ENCODE measurements at regions not wholly inside any gene's neighbourhood (a gene's known extent, or its start where the extent isn't known, plus 50 kb on each side); places are given as distances from the start of the nearest gene placed in this dataset.
"Not testable (repeated sequence)": the region's sequence is repeated elsewhere in the genome, so short reads cannot be mapped to it uniquely, and the experiment has no call there.

DNA sequence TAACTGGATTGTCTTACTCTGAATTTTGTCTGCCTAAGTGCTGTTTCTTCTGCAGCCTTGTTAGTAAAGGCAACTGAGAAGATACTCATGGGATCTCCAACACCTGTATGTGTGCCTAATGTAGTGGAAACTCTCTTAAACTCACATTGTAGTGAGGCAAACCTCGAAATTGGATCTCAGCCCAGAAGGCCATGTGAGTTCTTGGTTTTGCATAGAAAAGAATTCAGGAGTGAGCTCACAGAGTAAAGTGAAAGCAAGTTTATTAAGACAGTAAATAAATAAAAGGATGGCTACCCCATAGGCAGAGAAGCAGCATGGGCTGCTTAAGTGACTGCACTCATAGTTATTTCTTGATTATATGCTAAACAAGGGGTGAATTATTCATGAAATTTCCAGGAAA is 1344.7 kb downstream of the NCAM2 start:
- Histone ChIP-seq H3K4me1 (ENCODE audit: control insufficient read depth, insufficient read depth, low read length) (no peaks in the 10 kb centered on the region), H3K36me3 (ENCODE audit: control insufficient read depth, insufficient read depth, low read length) (no peaks in the 10 kb centered on the region), H3K27me3 (ENCODE audit: control insufficient read depth, insufficient read depth, low read length) (no peaks in the 10 kb centered on the region), H3K27ac (ENCODE audit: low read depth, low read length) (no peak overlapping the region), H3K9me3 (ENCODE audit: control insufficient read depth, insufficient read depth, low read length) (peaks cover 2% of the 10 kb centered on the region), H3K4me3 (ENCODE audit: low read depth, low read length) (no peak overlapping the region)
- DNase-seq (ENCODE audit: low read depth in 4 of 6, low spot score in 6 of 6), result peak in 4 of 6 donors; percentile 2 to 76 (median 24)
- no CpG with 5 or more reads among the region's 1 CpG for WGBS (ENCODE audit: insufficient coverage)

DNA sequence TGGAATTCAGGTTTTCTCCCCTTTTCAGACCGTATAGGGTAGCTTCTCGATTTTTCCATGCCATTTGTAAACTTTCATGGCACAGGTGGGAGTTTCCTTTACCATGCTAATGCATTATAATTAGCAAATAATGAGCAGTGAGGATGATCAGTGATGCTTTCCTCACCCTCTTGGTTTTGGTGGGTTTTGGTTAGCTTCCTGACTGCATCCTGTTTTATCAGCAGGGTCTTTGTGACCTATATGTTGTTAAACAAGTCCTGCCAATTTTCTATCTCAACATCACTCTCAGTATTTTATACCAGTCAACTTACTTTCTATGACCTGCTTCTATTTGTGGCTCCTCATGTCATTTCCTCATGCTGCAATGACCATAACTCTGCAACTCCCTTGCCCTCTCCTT is 1345.1 kb downstream of the NCAM2 start:
- no peaks in the 10 kb centered on the region for H3K27me3 ChIP-seq (ENCODE audit: control insufficient read depth, insufficient read depth, low read length)
- no peak overlapping the region for H3K27ac ChIP-seq (ENCODE audit: low read depth, low read length)
- H3K36me3 ChIP-seq (ENCODE audit: control insufficient read depth, insufficient read depth, low read length), result no peaks in the 10 kb centered on the region
- no peak for DNase-seq (ENCODE audit: low read depth in 4 of 6, low spot score in 6 of 6)
- no peak overlapping the region for H3K4me3 ChIP-seq (ENCODE audit: low read depth, low read length)
- peaks cover 2% of the 10 kb centered on the region for H3K9me3 ChIP-seq (ENCODE audit: control insufficient read depth, insufficient read depth, low read length)
- H3K4me1 ChIP-seq (ENCODE audit: control insufficient read depth, insufficient read depth, low read length), result no peaks in the 10 kb centered on the region
- no CpG with 5 or more reads among the region's 2 CpGs for WGBS (ENCODE audit: insufficient coverage)

DNA sequence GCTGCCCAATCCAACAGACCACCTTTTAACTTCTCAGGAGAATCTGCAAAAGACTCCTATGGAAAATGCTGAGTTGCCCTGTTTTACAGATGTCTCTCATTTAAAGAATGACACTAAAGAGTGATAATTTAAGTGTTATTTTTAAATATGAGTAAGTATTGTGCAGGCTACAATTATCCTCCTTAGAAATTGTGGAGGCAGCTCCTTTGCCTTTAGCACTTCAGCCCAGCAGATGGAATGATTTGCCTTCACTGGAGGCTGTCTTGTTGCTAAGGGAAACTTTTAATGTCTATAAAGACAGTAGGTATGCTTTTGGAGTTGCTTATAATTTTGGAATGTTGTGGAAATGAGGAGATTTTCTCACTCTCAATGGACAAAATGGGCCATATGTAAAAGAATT is 1345.5 kb downstream of the NCAM2 start:
- peak in 1 of 6 donors; percentile 4 for DNase-seq (ENCODE audit: low read depth in 4 of 6, low spot score in 6 of 6)
- Histone ChIP-seq H3K4me3 (ENCODE audit: low read depth, low read length) (no peak overlapping the region), H3K27ac (ENCODE audit: low read depth, low read length) (no peak overlapping the region), H3K4me1 (ENCODE audit: control insufficient read depth, insufficient read depth, low read length) (no peaks in the 10 kb centered on the region), H3K9me3 (ENCODE audit: control insufficient read depth, insufficient read depth, low read length) (peaks cover 2% of the 10 kb centered on the region), H3K36me3 (ENCODE audit: control insufficient read depth, insufficient read depth, low read length) (no peaks in the 10 kb centered on the region), H3K27me3 (ENCODE audit: control insufficient read depth, insufficient read depth, low read length) (no peaks in the 10 kb centered on the region)

DNA sequence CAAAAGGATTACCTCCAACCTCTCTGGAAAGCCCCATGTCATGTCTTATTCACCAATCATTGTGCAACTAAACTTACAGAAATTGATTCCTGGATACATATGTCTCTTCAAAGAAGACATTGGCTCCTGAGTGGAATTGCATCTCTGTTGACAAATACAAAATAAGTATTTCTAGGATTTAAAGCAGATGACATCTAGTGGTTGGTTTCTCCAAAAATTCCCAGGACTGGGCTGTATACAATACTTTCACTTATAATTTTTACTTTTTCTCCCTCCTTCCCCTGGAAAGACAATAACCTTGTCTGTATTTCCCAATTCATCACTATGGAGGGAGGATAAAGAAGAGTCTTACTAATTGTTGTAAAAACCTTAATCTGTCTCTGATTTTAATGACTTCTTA is 1347.4 kb downstream of the NCAM2 start:
- Histone ChIP-seq H3K36me3 (ENCODE audit: control insufficient read depth, insufficient read depth, low read length) (no peaks in the 10 kb centered on the region), H3K4me1 (ENCODE audit: control insufficient read depth, insufficient read depth, low read length) (no peaks in the 10 kb centered on the region), H3K27me3 (ENCODE audit: control insufficient read depth, insufficient read depth, low read length) (no peaks in the 10 kb centered on the region), H3K9me3 (ENCODE audit: control insufficient read depth, insufficient read depth, low read length) (peaks cover 2% of the 10 kb centered on the region), H3K27ac (ENCODE audit: low read depth, low read length) (no peak overlapping the region), H3K4me3 (ENCODE audit: low read depth, low read length) (no peak overlapping the region)
- DNase-seq (ENCODE audit: low read depth in 4 of 6, low spot score in 6 of 6), result peak in 1 of 6 donors; percentile 9

DNA sequence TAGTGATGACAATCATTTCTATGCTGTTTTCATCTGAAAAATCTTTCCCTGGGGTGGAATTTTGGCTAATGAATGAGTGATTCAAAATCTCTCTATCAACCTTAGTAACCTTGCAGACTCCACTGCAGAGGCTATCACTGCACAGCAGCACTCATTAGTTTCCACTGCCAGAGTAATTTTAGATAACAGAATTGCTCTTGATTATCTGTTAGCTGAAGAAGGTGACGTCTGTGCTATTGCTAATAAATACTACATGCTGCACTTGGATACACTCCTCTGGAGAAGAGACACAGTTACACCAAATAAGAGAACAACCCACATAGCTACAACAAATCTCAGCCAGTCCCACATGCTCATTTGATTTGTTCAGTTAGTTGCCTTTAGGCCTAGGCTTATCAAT is 1348.4 kb downstream of the NCAM2 start:
- no peaks in the 10 kb centered on the region for H3K27me3 ChIP-seq (ENCODE audit: control insufficient read depth, insufficient read depth, low read length)
- H3K9me3 ChIP-seq (ENCODE audit: control insufficient read depth, insufficient read depth, low read length), result no peaks in the 10 kb centered on the region
- WGBS (ENCODE audit: insufficient coverage), result 60% methylated on average over 1 of the region's 1 CpG
- peak in 1 of 6 donors; percentile 75 for DNase-seq (ENCODE audit: low read depth in 4 of 6, low spot score in 6 of 6)
- H3K4me1 ChIP-seq (ENCODE audit: control insufficient read depth, insufficient read depth, low read length), result no peaks in the 10 kb centered on the region
- H3K4me3 ChIP-seq (ENCODE audit: low read depth, low read length), result no peak overlapping the region
- no peaks in the 10 kb centered on the region for H3K36me3 ChIP-seq (ENCODE audit: control insufficient read depth, insufficient read depth, low read length)
- H3K27ac ChIP-seq (ENCODE audit: low read depth, low read length), result no peak overlapping the region

DNA sequence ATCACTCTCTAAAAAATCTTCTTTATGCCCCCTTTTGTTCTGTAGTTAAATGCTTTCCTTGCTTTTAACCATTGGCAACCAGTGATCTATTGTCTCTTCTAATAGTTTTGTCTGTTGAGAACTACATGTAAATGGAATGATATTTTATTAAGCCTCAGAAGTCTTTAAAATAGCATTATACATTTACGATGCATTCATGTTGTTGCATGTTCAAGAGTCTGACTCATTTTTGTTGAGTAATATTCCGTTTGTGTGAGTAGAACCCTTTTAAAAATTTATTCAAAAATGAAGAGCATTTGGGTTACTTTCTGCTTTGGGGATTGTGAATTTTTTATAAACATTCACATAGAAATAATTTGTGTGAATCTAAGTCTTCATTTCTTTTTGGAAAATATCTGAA is 1352.9 kb downstream of the NCAM2 start:
- Histone ChIP-seq H3K36me3 (ENCODE audit: control insufficient read depth, insufficient read depth, low read length) (no peaks in the 10 kb centered on the region), H3K27ac (ENCODE audit: low read depth, low read length) (no peak overlapping the region), H3K27me3 (ENCODE audit: control insufficient read depth, insufficient read depth, low read length) (no peaks in the 10 kb centered on the region), H3K4me3 (ENCODE audit: low read depth, low read length) (no peak overlapping the region), H3K4me1 (ENCODE audit: control insufficient read depth, insufficient read depth, low read length) (no peaks in the 10 kb centered on the region), H3K9me3 (ENCODE audit: control insufficient read depth, insufficient read depth, low read length) (no peaks in the 10 kb centered on the region)
- no CpG with 5 or more reads among the region's 2 CpGs for WGBS (ENCODE audit: insufficient coverage)
- DNase-seq (ENCODE audit: low read depth in 4 of 6, low spot score in 6 of 6), result no peak

DNA sequence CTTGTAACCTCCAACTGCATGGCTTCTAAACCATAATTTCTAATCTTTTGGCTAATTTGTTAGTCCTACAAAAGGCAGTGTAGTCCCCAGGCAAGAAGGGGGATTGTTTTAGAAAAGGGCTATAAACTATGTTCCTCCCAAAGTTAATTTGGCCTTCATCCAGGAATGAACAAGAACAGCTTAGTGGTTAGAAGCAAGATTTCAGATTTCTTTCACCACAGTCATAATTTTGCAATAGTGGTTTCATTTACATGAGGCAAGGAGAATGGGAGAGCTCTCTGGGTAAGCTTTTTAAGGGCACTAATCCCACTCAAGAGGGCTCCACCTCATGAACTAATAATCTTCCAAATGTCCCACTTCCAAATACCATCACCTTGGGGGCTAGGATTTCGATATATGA is 1353.9 kb downstream of the NCAM2 start:
- no CpG with 5 or more reads among the region's 1 CpG for WGBS (ENCODE audit: insufficient coverage)
- Histone ChIP-seq H3K9me3 (ENCODE audit: control insufficient read depth, insufficient read depth, low read length) (no peaks in the 10 kb centered on the region), H3K27ac (ENCODE audit: low read depth, low read length) (no peak overlapping the region)

DNA sequence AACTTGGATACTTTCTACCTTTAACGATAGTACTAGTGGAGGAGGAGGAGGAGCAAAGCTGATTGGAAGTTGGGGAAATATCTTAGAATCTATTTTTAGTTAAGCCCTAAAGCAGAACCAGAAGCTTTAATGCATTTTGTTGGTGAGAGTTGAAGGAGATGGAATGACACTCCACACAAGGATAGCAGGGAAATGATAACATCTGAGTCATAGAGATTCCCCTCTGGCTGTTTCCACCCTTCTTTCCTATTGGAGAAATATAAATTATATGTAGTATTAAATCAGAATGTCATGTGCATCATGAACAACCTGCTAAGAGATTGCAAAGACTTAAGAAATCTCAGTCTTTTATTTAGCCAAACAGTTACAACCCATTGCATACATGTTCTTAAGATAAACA is 1357.7 kb downstream of the NCAM2 start:
- H3K36me3 ChIP-seq (ENCODE audit: control insufficient read depth, insufficient read depth, low read length), result no peaks in the 10 kb centered on the region
- H3K4me3 ChIP-seq (ENCODE audit: low read depth, low read length), result no peak overlapping the region
- no peak for DNase-seq (ENCODE audit: low read depth in 4 of 6, low spot score in 6 of 6)
- no peaks in the 10 kb centered on the region for H3K9me3 ChIP-seq (ENCODE audit: control insufficient read depth, insufficient read depth, low read length)
- no peak overlapping the region for H3K27ac ChIP-seq (ENCODE audit: low read depth, low read length)
- H3K4me1 ChIP-seq (ENCODE audit: control insufficient read depth, insufficient read depth, low read length), result no peaks in the 10 kb centered on the region
- 80% methylated on average over 1 of the region's 1 CpG for WGBS (ENCODE audit: insufficient coverage)
- H3K27me3 ChIP-seq (ENCODE audit: control insufficient read depth, insufficient read depth, low read length), result no peaks in the 10 kb centered on the region

More for the DNA sequence above, 1353.9 kb downstream of the NCAM2 start:
- Histone ChIP-seq H3K36me3 (ENCODE audit: control insufficient read depth, insufficient read depth, low read length) (no peaks in the 10 kb centered on the region), H3K4me1 (ENCODE audit: control insufficient read depth, insufficient read depth, low read length) (no peaks in the 10 kb centered on the region), H3K27me3 (ENCODE audit: control insufficient read depth, insufficient read depth, low read length) (no peaks in the 10 kb centered on the region), H3K4me3 (ENCODE audit: low read depth, low read length) (no peak overlapping the region)
- no peak for DNase-seq (ENCODE audit: low read depth in 4 of 6, low spot score in 6 of 6)

DNA sequence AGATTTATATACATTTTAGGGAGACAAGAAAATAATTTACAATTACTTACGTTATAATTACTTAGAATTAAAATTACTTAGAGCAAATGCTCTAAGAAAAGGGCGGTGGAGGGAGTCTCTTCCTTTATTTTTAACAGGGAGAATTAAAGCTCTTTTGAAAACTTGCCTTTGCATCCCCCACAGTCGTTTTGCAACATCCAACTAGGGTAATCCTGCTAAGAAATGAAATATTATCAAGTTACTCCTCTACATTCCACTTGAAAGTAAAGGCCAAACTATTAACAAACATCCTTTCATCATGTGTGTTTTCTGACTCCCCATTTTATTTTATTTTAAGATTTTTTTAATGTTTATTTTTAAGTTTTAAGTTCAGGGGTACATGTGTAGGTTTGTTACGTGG is 1358.5 kb downstream of the NCAM2 start:
- DNase-seq (ENCODE audit: low read depth in 4 of 6, low spot score in 6 of 6), result no peak
- no peaks in the 10 kb centered on the region for H3K27me3 ChIP-seq (ENCODE audit: control insufficient read depth, insufficient read depth, low read length)
- H3K9me3 ChIP-seq (ENCODE audit: control insufficient read depth, insufficient read depth, low read length), result no peaks in the 10 kb centered on the region
- no peaks in the 10 kb centered on the region for H3K4me1 ChIP-seq (ENCODE audit: control insufficient read depth, insufficient read depth, low read length)
- no CpG with 5 or more reads among the region's 4 CpGs for WGBS (ENCODE audit: insufficient coverage)
- no peaks in the 10 kb centered on the region for H3K36me3 ChIP-seq (ENCODE audit: control insufficient read depth, insufficient read depth, low read length)
- no peak overlapping the region for H3K4me3 ChIP-seq (ENCODE audit: low read depth, low read length)
- no peak overlapping the region for H3K27ac ChIP-seq (ENCODE audit: low read depth, low read length)

DNA sequence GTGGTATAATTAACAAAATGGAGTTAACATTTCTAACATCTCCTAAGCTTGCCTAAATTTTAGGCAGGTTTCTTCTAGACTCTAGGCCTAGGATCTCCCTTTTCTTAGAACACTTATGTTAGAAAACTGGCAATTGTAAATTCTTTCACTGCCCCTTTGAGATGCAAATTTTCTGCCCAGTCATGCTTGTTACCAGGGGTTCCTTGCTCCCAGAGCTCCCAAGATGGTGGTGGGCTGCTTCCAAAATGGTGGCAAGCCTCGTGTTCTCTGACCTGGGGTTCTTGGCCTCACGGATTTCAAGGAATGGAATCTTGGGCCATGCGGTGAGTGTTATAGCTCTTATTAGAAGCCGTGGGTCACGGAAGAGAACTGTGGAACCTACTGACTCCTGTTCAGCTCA is 1361.4 kb downstream of the NCAM2 start:
- not testable (repeated sequence) for H3K27me3 ChIP-seq (ENCODE audit: control insufficient read depth, insufficient read depth, low read length); H3K4me3 ChIP-seq (ENCODE audit: low read depth, low read length); H3K36me3 ChIP-seq (ENCODE audit: control insufficient read depth, insufficient read depth, low read length); DNase-seq (ENCODE audit: low read depth in 4 of 6, low spot score in 6 of 6); H3K27ac ChIP-seq (ENCODE audit: low read depth, low read length); H3K9me3 ChIP-seq (ENCODE audit: control insufficient read depth, insufficient read depth, low read length); H3K4me1 ChIP-seq (ENCODE audit: control insufficient read depth, insufficient read depth, low read length)
- WGBS (ENCODE audit: insufficient coverage), result 95% methylated on average over 5 of the region's 5 CpGs

All from spinal cord (tissue), 9 donors.